Ovary (tissue), 7 donors: ENCODE measurements at regions not wholly inside any gene's neighbourhood (a gene's known extent, or its start where the extent isn't known, plus 50 kb on each side); places are given as distances from the start of the nearest gene placed in this dataset.

Experiments
- DNase-seq, 5 donors: peaks; one replicate each; pipeline ENCODE4 v3.0.0-alpha.2; 2019 to 2020
- H3K27ac ChIP-seq, 2 donors: fragments of 200-600 bp; one replicate each; pipeline versions ENCODE4 v1.5.1 to v1.8.0; 2019 to 2022
- H3K27me3 ChIP-seq: fragments of 200-600 bp; one replicate; pipeline ENCODE4 v1.8.0; 2022
- H3K36me3 ChIP-seq: fragments of 200-600 bp; sonication (generic); one replicate; pipeline ENCODE4 v1.5.1; 2019
- H3K4me1 ChIP-seq: one replicate; pipeline ENCODE4 v1.8.1; 2013; ENCODE audit warnings: mild to moderate bottlenecking, moderate library complexity; ENCODE audit not compliant: insufficient read depth
- H3K4me3 ChIP-seq: fragments of 200-600 bp; sonication (generic); one replicate; pipeline ENCODE4 v1.5.1; 2017
- H3K9me3 ChIP-seq, 2 donors: fragments of 200-600 bp in 1 of 2; sonication (generic) in 1 of 2; one replicate each; pipeline versions ENCODE4 v1.5.1 to v1.8.1; 2013 to 2019; ENCODE audit warnings: mild to moderate bottlenecking in 1 of 2, moderate library complexity in 1 of 2
- CTCF ChIP-seq, 3 donors: fragments of 450-650 bp in 2 of 3; fragments of 200-600 bp in 1 of 3; IDR thresholded peaks; one replicate each; pipeline versions ENCODE4 v1.5.1 to v1.8.0; 2016 to 2022; ENCODE audit warnings: antibody characterized with exemption in 3 of 3, mild to moderate bottlenecking in 1 of 3
- EP300 ChIP-seq: sonication (generic); formaldehyde crosslinking; IDR thresholded peaks from one replicate; pipeline ENCODE4 v1.6.1; 2017; ENCODE audit warnings: antibody characterized with exemption
- POLR2A ChIP-seq: fragments of 450-650 bp; IDR thresholded peaks from one replicate; pipeline ENCODE4 v1.6.1; 2017; ENCODE audit warnings: antibody characterized with exemption, mild to moderate bottlenecking, moderate library complexity
- WGBS, 3 donors: extraction: QIAGEN DNeasy Blood & Tissue Kit in 1 of 3; methylation state at CpG; one replicate each; pipeline versions ENCODE4 v1.1.5 to v1.1.7; 2013 to 2017; 5-methylcytosine and 5-hydroxymethylcytosine counted together
- intact Hi-C, 4 donors: fragments of 100-400 bp; cut with DNase I; formaldehyde crosslinking; loops; one replicate each; pipeline versions ENCODE4 v1.11.0 to v1.15.1; 2022 to 2023
- donor health status: DM: no; HTN: no; CAD: no; lungs with moderate emphysema.
- donor health status: DM: no; HTN: no; CAD: no.
- donor health status: Bipolar disorder and iron deficiency.
- donor health status: DM: no; HTN: no; CAD: no.
- donor health status: DM: yes; HTN: yes; CAD: no.

DNA sequence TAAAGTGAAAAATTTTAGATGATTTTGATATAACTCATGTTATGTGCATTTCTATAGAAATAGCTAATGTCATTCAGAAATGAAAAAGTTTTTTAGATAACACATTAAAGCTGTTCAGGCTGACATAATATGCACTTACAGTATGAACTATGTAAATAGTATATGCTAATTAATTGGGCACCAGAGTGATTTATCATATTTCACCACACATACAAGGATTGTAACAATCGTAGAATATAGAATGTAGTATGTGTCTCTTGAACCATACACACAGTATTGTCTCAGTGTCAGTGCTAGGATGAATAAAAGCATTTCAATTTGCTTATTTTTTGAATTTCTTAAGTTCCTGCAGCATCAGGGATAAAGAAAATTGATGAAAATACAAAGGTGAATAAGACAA is 710.0 kb downstream of the OTOL1 start:
- Histone ChIP-seq H3K27ac (no peak overlapping the region), H3K4me3 (no peak overlapping the region), H3K27me3 (no peaks in the 10 kb centered on the region), H3K4me1 (no peaks in the 10 kb centered on the region), H3K9me3 (no peaks in the 10 kb centered on the region), H3K36me3 (no peaks in the 10 kb centered on the region)
- DNase-seq: no peak
- no peak for TF ChIP-seq EP300
- TF ChIP-seq POLR2A: no peak
- no peak for TF ChIP-seq CTCF (IDR thresholded peaks at IDR 0.05)
- intact Hi-C loops: no loop called here
- 85 to 91% (median 91%) methylated on average over 1 of the region's 1 CpG for WGBS, 3 donors

GRCh38 chr3:162211470-162211869 is 714.9 kb downstream of the OTOL1 start:
- H3K36me3 ChIP-seq: no peaks in the 10 kb centered on the region
- DNase-seq: no peak
- no peaks in the 10 kb centered on the region for H3K4me1 ChIP-seq
- H3K9me3 ChIP-seq: no peaks in the 10 kb centered on the region
- TF ChIP-seq EP300: no peak
- TF ChIP-seq POLR2A: no peak
- TF ChIP-seq CTCF (IDR thresholded peaks at IDR 0.05): no peak
- H3K27ac ChIP-seq: no peak overlapping the region
- peaks cover 2% of the 10 kb centered on the region for H3K27me3 ChIP-seq
- no peak overlapping the region for H3K4me3 ChIP-seq
- intact Hi-C loops: no loop called here

GRCh38 chr3:162213196-162213595 is 716.6 kb downstream of the OTOL1 start:
- TF ChIP-seq EP300: no peak
- TF ChIP-seq CTCF (IDR thresholded peaks at IDR 0.05): no peak
- TF ChIP-seq POLR2A: no peak
- intact Hi-C loops: no loop called here
- H3K9me3 ChIP-seq: no peaks in the 10 kb centered on the region
- H3K27ac ChIP-seq: no peak overlapping the region
- peaks cover 1% of the 10 kb centered on the region for H3K4me1 ChIP-seq
- 82 to 86% (median 84%) methylated on average over 2 of the region's 2 CpGs for WGBS, 3 donors
- H3K27me3 ChIP-seq: peaks cover 2% of the 10 kb centered on the region
- H3K36me3 ChIP-seq: no peaks in the 10 kb centered on the region
- no peak for DNase-seq
- H3K4me3 ChIP-seq: no peak overlapping the region

GRCh38 chr3:162213956-162214355 is 717.3 kb downstream of the OTOL1 start:
- H3K27me3 ChIP-seq: peaks cover 2% of the 10 kb centered on the region
- H3K27ac ChIP-seq: no peak overlapping the region
- H3K36me3 ChIP-seq: no peaks in the 10 kb centered on the region
- H3K9me3 ChIP-seq: no peaks in the 10 kb centered on the region
- TF ChIP-seq POLR2A (no peak), CTCF (IDR thresholded peaks at IDR 0.05) (no peak), EP300 (no peak)
- no peak for DNase-seq
- intact Hi-C loops: no loop called here
- H3K4me1 ChIP-seq: peaks cover 1% of the 10 kb centered on the region
- H3K4me3 ChIP-seq: no peak overlapping the region
- 87 to 90% (median 88%) methylated on average over 3 of the region's 3 CpGs for WGBS, 3 donors

GRCh38 chr3:162217647-162218046 is 721.0 kb downstream of the OTOL1 start:
- no peak for DNase-seq
- no peak overlapping the region for H3K27ac ChIP-seq
- TF ChIP-seq EP300 (no peak), CTCF (IDR thresholded peaks at IDR 0.05) (no peak), POLR2A (no peak)
- H3K27me3 ChIP-seq: peaks cover 2% of the 10 kb centered on the region
- intact Hi-C loops: no loop called here
- H3K36me3 ChIP-seq: no peaks in the 10 kb centered on the region
- WGBS, 3 donors: 5 to 11% (median 10%) methylated on average over 1 of the region's 1 CpG
- H3K9me3 ChIP-seq: no peaks in the 10 kb centered on the region
- H3K4me3 ChIP-seq: no peak overlapping the region
- H3K4me1 ChIP-seq: peaks cover 1% of the 10 kb centered on the region
